GM18951 (cell line): ENCODE measurements at regions not wholly inside any gene's neighbourhood (a gene's known extent, or its start where the extent isn't known, plus 50 kb on each side); places are given as distances from the start of the nearest gene placed in this dataset.

Experiments
- POLR2A ChIP-seq: IDR thresholded peaks from 4 replicates; pipeline ENCODE4 v1.6.1; 2011; ENCODE audit warnings: mild to moderate bottlenecking; ENCODE audit not compliant: insufficient read length, insufficient read depth; ENCODE audit errors: extremely low read depth
- in situ Hi-C: fragments of 300-500 bp; cut with MboI; formaldehyde crosslinking; loops from one replicate; pipeline ENCODE4 v1.12.0; 2022; ENCODE audit warnings: low sequenced_read_pairs, mixed read lengths, inconsistent platforms; ENCODE audit not compliant: unreplicated experiment

DNA sequence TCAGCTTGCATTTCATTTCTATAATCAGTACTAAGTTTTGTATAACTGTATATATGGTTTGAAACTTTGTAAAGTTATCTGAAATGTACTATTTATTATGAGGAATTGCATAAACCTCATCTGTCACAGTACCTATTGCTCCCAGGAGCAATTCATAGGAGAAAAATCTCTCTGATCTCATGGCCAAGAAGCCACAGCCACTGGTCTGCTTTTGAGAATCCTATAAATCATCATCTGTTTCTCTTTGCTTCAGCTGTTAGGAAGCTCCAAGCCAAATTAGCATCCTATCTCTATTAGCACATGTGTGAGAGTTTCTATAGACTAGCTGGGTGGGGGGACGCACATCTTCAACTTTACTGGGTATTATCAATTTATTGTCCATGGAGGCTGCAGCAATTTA lies 210.3 kb downstream of the CYP26B1 start:
- in situ Hi-C loops = loop anchor here (25.0 kb wide), 1 partner anchor 650 kb away; no protein-coding TSS in a partner anchor
- no peak for TF ChIP-seq POLR2A

DNA sequence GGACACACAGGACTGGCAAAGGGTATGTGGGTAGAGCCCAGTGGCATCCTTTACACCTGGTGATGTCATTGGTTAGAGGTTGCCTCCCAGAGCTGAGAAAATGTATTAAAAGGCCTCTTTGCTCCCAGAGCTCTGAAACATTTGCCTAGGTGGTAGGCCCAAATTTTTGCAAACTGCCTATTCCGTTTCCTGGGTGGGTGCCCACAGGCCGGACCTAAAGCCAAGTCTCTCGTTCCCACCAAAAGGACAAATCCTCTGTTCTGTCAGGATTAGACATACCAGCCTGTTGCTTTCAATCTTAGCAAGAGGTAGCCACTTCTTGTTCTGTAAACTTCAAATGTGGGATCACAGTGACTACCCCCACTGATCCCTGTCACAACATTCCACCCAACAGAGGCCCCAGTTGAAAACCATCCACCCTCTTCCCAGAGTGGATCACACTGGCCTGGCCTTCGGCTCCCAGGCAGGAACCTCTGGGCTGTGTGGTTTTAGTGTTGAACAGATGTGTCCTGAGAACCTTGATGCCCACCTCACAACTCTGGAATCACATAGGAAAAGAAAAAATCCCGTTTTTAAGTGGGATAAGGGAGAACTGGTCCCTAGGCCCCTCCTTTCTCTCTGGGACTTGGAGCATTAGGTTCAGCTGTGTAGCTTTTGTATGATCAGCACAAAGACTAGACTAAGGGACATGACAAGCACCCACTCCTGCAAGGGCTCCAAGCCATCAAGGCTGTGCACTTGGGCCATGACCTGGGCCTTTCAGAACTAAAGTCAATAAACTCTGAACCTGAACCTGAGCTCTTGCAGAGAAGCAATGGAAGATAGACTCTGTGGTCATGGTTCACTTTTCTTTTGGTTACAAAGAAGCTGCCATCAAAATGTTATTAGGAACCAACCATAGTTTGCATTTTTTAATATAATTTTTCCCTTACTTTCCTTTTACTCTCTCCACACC lies 211.3 kb downstream of the CYP26B1 start:
- in situ Hi-C loops = loop anchor here (25.0 kb wide), 1 partner anchor 651 kb away; no protein-coding TSS in a partner anchor
- no peak for TF ChIP-seq POLR2A

DNA sequence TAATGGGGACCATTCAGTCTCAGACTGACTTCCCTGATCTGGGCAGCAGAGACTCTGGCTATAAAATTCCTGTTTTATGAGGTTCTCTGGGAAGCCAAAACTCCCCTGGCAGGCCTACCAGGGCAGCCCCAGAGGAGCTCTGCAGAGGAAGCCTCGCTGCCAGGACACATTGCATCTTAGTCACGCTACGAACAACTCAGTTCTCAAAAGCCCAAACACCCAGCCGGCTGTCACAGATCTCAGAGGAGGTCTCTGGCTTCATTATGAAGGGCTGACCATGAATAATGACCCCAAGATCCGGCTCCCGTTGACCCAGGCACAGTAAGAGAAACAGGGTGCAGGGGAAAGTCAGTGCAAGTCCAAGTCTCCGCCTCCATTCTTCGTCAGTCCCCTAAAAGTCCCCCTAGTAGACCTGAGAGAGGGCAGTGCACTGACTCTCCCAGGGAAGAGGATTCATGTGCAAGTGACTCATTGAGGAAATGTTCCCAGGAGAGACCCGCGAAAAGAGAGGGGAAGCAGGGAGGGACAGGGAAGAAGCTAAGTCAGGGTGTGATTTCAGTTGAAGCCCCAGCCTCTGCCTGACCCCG lies 212.3 kb downstream of the CYP26B1 start:
- in situ Hi-C loops = loop anchor here (25.0 kb wide), 1 partner anchor 652 kb away; no protein-coding TSS in a partner anchor
- no peak for TF ChIP-seq POLR2A

DNA sequence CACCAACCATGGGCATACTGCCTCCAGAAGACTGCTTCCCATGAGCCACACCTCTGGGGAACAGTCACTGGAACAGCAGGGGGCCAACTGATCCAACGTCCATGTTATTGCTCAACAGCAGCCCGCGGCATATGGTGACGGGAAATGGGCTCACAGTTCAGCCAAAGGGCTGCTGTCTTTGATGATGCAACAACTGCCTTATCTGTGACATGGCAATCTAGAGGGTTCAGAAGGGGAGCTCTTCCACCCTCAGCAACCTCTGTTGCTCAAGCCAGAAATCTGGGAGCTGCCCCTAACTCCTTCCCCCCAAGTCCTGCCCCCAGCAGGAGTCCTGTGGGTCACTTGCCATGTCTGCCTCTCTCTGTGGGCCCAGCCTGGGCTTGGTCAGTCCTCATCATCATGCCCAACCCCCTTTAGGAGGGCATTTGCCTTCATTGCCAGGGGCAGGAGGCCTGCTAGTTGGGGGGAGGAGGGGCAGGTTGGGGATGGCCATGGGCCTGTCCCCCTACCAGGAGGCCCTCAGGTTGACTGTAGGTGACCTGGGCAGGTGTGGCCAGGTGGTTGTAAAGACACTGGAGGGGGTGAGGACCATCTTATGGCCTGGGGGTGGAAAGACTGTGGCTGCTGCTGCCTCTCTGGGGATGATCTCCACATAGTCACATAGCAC lies 212.9 kb downstream of the CYP26B1 start:
- no peak for TF ChIP-seq POLR2A
- in situ Hi-C loops = loop anchor here (25.0 kb wide), 1 partner anchor 653 kb away; no protein-coding TSS in a partner anchor

DNA sequence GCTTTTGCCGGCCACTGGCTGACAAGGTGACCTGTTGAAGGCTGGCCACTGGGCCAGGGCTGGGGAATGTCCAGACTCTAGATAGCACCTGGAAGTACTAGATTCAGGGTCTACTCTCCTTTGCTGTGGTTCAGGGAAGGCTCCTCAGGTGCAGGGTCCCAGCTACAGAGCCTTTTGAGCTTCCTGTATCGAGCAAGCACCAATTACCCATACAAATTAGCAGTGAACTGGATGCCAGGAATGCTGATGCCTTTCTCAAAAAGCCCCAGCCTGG lies 213.4 kb downstream of the CYP26B1 start:
- in situ Hi-C loops = loop anchor here (25.0 kb wide), 1 partner anchor 653 kb away; no protein-coding TSS in a partner anchor
- no peak for TF ChIP-seq POLR2A

DNA sequence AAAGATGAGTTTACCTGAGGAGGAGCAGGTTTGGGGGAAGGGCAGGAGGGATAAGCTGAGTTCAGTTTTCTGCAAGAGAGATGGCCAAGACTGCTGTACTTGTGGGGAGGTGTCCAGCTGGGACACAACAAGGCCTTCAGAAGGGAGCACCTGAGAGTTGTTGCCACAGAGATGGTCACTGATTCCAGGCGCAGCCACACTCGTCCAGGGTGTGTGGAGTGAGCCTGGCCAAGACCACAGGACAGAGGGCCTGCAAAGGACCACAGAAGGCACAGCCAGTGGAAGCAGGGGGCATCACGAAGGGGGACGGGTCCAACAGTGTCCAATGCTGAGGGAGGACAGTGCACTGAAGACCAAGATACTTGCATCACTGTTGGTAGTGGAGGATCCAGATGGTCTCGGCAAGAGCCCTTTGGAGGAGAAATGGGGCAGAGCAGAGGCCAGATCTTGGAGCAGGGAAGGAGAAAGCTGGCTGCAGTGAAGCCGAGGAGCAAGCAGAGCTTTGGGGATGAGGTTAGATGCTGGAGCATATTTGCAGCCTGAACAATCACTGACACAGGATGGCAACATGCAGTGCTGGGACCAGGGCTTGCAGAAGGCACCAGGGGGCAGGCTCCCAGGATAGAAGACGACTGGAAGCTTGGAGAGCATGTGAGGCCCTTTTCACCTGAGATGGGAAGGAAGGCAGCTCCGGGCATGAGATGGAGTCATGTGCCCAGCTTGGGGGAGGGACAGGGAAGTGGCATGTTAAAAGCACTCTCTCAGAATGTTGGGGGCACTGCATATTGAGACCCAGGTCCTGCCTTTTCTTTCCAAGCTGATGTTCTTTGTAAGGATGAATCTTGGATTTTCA lies 214.0 kb downstream of the CYP26B1 start:
- in situ Hi-C loops = loop anchor here (25.0 kb wide), 1 partner anchor 654 kb away; no protein-coding TSS in a partner anchor

DNA sequence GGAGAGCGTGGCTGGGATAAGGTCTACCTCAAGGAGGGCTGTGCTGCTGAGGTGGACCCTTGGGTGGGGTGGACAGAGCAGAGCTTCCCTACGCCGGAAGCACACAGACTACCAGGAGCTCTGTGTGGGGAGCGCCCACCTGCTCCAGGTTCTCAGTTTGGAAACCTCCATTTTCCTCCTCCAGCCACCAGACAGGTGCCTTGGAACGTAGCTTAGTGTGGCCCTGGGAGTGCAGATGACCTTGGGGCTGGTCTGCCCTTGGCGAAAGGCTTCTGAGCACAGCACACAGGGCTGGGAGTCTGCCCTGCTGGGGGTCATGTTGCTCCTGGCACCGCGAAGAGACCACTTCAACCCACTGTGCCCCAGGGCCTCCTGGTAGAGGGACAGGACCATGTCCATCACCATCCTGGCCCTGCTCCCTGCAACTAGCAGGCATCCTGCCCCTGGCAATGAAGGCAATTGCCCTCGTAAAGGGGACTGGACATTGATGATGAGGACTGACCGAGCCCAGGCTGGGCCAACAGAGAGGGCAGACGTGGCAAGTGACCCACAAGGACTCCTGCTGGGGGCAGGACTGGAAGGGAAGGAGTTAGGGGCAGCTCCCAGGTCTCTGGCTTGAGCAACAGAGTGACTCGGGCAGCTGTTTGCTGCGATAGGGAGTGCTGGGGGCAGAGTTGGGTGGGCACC lies 214.7 kb downstream of the CYP26B1 start:
- no peak for TF ChIP-seq POLR2A
- in situ Hi-C loops = loop anchor here (25.0 kb wide), 1 partner anchor 654 kb away; no protein-coding TSS in a partner anchor

More for the DNA sequence above, 214.0 kb downstream of the CYP26B1 start:
- TF ChIP-seq POLR2A = no peak

DNA sequence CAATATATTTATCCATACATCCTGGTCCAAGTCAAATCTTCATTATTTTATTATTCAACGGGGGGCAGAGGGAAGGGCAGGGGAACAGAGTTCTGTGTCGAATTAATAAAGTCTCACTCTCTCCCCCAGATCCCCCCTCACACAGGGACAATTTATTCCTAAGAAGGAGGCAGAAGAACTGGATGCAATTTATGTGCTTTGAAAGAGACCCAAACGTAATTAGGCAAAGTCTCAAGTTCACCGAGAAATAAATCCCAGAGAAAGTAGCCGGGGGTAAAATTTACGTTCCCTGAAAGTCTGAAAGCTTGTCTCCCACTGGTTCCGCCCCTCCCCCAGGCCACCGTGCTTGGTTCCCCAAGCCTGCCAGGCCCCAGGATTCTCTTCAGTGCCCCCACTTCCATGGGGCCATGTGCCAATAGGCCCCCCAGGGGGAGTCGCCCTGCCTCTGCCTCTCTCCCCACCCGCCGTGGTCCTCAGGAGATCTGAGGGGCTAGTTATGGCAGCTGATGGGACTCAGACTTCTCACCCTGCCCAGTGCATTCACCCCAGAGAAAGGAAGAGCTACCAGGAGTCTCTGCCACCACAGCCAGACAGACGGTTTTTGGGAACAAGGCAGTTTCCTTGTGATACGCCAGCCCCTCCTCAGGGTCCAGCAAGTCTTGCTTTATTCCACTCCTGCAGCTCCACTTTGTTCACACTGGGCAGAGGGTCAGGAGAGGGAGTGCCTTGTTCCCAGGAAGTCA lies 215.5 kb downstream of the CYP26B1 start:
- TF ChIP-seq POLR2A = no peak
- in situ Hi-C loops = loop anchor here (25.0 kb wide), 1 partner anchor 655 kb away; no protein-coding TSS in a partner anchor

DNA sequence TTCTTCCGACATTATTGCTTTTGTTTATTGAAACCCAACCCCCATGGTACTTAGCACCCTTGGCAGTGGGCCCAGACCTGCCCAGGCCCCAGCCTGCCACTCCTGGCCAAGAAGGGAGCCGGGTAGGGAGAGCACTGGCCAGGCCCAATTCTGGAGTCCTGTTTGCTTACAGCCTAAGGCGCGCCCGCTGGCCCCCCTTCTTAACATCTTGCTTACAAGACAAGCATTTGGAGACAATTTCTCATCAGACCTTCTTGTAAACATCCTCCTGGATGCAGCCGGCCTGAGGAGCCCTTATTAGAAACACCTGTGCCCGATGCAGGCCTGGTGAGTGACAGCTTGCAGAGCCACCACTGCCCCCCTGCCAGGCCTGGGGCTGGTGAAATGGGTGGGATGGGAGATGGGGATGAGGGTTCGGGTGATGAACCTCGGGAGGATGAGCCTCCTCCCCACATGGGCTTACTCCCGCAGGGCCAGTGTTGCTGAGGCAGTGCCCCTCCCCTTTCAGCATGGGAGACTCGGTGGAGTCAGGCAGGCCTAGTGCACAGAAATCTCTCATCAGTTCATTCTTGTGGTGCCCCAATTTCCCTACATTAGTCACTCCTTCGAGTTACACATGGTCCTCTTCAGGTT lies 217.5 kb downstream of the CYP26B1 start:
- TF ChIP-seq POLR2A = no peak
- in situ Hi-C loops = loop anchor here (25.0 kb wide), 1 partner anchor 657 kb away; no protein-coding TSS in a partner anchor

DNA sequence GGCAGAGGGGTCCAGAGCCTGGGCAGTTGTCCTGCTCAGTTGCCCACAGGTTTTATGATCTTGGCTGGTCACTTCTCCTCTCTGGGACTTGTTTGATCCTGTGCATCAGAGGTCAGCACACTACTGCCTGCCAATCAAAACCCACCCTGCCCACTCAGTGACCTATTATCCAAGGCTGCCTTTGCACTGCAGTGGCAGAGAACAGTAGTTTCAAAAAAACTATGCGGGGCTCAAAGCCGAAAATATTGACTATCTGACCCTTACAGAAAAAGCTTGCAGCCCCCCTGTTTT lies 218.2 kb downstream of the CYP26B1 start:
- no peak for TF ChIP-seq POLR2A
- in situ Hi-C loops = loop anchor here (25.0 kb wide), 1 partner anchor 658 kb away; no protein-coding TSS in a partner anchor
